Lung (tissue), 11 donors: ENCODE measurements at regions not wholly inside any gene's neighbourhood (a gene's known extent, or its start where the extent isn't known, plus 50 kb on each side); places are given as distances from the start of the nearest gene placed in this dataset.

Source experiments
- ATAC-seq: fragments of 200-7000 bp; cut with Tn5 transposase; one replicate; pipeline ENCODE4 v1.9.1; 2020; ENCODE audit warnings: moderate number of reproducible peaks; ENCODE audit not compliant: insufficient read depth, low FRiP score
- DNase-seq, 3 donors: peaks; one replicate each; pipeline ENCODE4 v3.0.0-alpha.2; 2013 to 2017
- H3K27ac ChIP-seq, 2 donors: one replicate each; pipeline ENCODE4 v1.5.1; 2013; ENCODE audit warnings: mild to moderate bottlenecking in 2 of 2, moderate library complexity in 2 of 2, control low read depth in 1 of 2, inconsistent platforms in 1 of 2, low read depth in 1 of 2, low read length in 1 of 2
- H3K27me3 ChIP-seq, 3 donors: one replicate each; pipeline ENCODE4 v1.5.1; 2013; ENCODE audit warnings: low read length in 2 of 3; ENCODE audit not compliant: control insufficient read depth in 3 of 3, insufficient read depth in 3 of 3
- H3K36me3 ChIP-seq, 4 donors: one replicate each; pipeline ENCODE4 v1.5.1; 2013; ENCODE audit warnings: low read length in 4 of 4, mild to moderate bottlenecking in 1 of 4, moderate library complexity in 1 of 4; ENCODE audit not compliant: control insufficient read depth in 4 of 4, insufficient read depth in 4 of 4
- H3K4me1 ChIP-seq, 5 donors: one replicate each; pipeline ENCODE4 v1.5.1; 2013; ENCODE audit warnings: low read length in 5 of 5, mild to moderate bottlenecking in 2 of 5, moderate library complexity in 1 of 5; ENCODE audit not compliant: control insufficient read depth in 5 of 5, insufficient read depth in 5 of 5
- H3K4me3 ChIP-seq: one replicate; pipeline ENCODE4 v1.5.1; 2013; ENCODE audit warnings: mild to moderate bottlenecking, control low read depth, moderate library complexity
- H3K9ac ChIP-seq, 2 donors: one replicate each; pipeline ENCODE4 v1.5.1; 2013; ENCODE audit warnings: low read length in 2 of 2, control low read depth in 1 of 2; ENCODE audit not compliant: insufficient read depth in 1 of 2
- H3K9me3 ChIP-seq, 4 donors: one replicate each; pipeline ENCODE4 v1.5.1; 2013; ENCODE audit warnings: low read length in 3 of 4, mild to moderate bottlenecking in 1 of 4, moderate library complexity in 1 of 4; ENCODE audit not compliant: control insufficient read depth in 4 of 4, insufficient read depth in 3 of 4
- CTCF ChIP-seq: IDR thresholded peaks from 2 replicates; pipeline ENCODE4 v1.5.1; 2012; ENCODE audit warnings: mild to moderate bottlenecking; ENCODE audit errors: control extremely low read depth, extremely low read depth
- WGBS, 2 donors: extraction: QIAGEN DNeasy Blood & Tissue Kit; methylation state at CpG; one replicate each; pipeline ENCODE4 v1.1.7; 2013; 5-methylcytosine and 5-hydroxymethylcytosine counted together
- donor health status: control.
- donor health status: control.
- donor health status: Bipolar disorder and iron deficiency.
- donor health status: healthy.
- donor health status: DM: yes; HTN: yes; CAD: no.

- Histone ChIP-seq H3K9me3 (peaks cover 0 to 2% (median 0%) of the 10 kb centered on the region in 4 donors), H3K27ac (no peak overlapping the region), H3K36me3 (no peaks in the 10 kb centered on the region), H3K9ac (no peak overlapping the region), H3K27me3 (no peaks in the 10 kb centered on the region), H3K4me3 (no peak overlapping the region), H3K4me1 (peaks cover 0 to 6% (median 0%) of the 10 kb centered on the region in 5 donors)
- TF ChIP-seq CTCF = no peak
- ATAC-seq (no peak), DNase-seq (no peak)
- WGBS, 2 donors = 73 to 79% methylated on average over 6 of the region's 6 CpGs
Observed at GRCh38 chr10:43857206-43857930, 208.7 kb upstream of the ZNF32 start.

- TF ChIP-seq CTCF = no peak
- Histone ChIP-seq H3K9me3 (peaks cover 0 to 2% (median 0%) of the 10 kb centered on the region in 4 donors), H3K27ac (no peak overlapping the region), H3K4me1 (peaks cover 0 to 4% (median 0%) of the 10 kb centered on the region in 5 donors), H3K27me3 (no peaks in the 10 kb centered on the region), H3K9ac (no peak overlapping the region), H3K36me3 (no peaks in the 10 kb centered on the region), H3K4me3 (no peak overlapping the region)
- no peak for DNase-seq
- WGBS, 2 donors = 94 to 95% methylated on average over 5 of the region's 5 CpGs
- no peak for ATAC-seq
Observed at GRCh38 chr10:43856299-43856698, 207.6 kb upstream of the ZNF32 start.

- Histone ChIP-seq H3K27me3 (no peaks in the 10 kb centered on the region), H3K9ac (no peak overlapping the region), H3K36me3 (no peaks in the 10 kb centered on the region), H3K9me3 (peaks cover 0 to 2% (median 0%) of the 10 kb centered on the region in 4 donors), H3K4me1 (peaks cover 0 to 4% (median 0%) of the 10 kb centered on the region in 5 donors), H3K27ac (no peak overlapping the region), H3K4me3 (no peak overlapping the region)
- no peak for TF ChIP-seq CTCF
- DNase-seq = no peak
- no peak for ATAC-seq
- 78 to 89% methylated on average over 4 of the region's 4 CpGs for WGBS, 2 donors
Observed at GRCh38 chr10:43855667-43856210, 207.1 kb upstream of the ZNF32 start.
